ENCODE measurements at regions not wholly inside any gene's neighbourhood (a gene's known extent, or its start where the extent isn't known, plus 50 kb on each side); places are given as distances from the start of the nearest gene placed in this dataset.

GRCh38 chr15:68489421-68489820, 57.5 kb upstream of the ITGA11 start:
- TF ChIP-seq CTCF (IDR thresholded peaks at IDR 0.05) (no peak), POLR2A (IDR thresholded peaks at IDR 0.05) (no peak)

Data from thyroid gland (tissue), 4 donors.